Fibroblast of the conjunctiva (primary cell): ENCODE measurements at regions not wholly inside any gene's neighbourhood (a gene's known extent, or its start where the extent isn't known, plus 50 kb on each side); places are given as distances from the start of the nearest gene placed in this dataset.

ENCODE experiments used
- DNase-seq: peaks from one replicate; pipeline ENCODE4 v3.0.0-alpha.2; 2010; ENCODE audit warnings: low read depth

DNA sequence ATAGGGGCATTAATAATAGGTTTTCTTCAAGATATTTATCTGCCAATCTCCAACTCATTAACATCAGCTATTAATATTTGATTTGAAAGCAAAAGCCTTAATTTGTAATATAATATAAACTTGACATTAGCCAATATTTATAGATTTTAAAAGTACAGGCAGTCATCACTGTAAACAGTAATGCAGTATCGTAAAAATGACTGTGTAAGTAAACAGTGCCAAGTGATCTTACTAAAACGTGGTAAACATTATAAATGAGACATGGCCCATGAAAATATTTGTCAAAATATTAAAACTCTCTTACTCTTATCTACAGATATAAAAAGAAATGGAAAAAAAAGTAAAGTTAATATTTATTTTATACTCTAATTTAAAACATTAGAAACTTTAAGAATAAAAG, 101.6 kb upstream of the EPHA6 start:
- DNase-seq: no peak

DNA sequence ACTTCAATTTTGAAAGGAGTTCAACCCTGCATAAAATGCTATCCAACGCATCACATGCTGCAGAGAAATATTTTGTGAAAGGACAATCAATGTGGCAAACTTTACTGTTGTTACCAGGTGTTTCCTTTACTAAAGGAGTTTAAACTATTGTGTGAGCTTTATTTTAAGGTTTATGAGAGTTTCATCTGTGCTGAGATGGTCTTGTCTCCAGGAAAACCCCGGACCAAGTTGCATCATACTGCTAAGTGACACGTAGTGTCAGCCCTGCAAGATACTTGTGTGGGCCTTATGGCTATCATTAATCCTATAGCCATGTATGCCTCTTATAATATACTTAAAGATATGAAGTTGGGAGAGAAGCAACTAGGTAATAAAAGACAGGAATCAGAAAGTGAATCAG, 94.5 kb upstream of the EPHA6 start:
- no peak for DNase-seq

DNA sequence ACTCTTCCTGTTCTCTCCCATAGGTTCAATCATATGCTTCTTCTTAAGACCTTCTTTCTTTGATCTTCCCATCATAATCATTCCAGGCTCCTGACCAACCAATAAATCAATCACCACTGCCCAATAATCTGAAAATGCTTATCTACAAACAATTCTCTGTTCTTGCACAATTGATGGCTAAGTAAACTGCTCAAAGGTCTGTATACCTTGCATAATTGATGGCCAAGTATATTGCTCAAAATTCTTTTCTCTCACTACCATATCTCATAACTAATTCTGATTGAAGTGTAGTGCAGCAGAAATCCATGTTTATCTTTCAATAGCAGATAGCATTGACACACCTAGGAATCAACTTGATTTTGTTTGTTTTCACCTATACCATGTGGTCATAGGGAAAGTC, 83.4 kb upstream of the EPHA6 start:
- no peak for DNase-seq

DNA sequence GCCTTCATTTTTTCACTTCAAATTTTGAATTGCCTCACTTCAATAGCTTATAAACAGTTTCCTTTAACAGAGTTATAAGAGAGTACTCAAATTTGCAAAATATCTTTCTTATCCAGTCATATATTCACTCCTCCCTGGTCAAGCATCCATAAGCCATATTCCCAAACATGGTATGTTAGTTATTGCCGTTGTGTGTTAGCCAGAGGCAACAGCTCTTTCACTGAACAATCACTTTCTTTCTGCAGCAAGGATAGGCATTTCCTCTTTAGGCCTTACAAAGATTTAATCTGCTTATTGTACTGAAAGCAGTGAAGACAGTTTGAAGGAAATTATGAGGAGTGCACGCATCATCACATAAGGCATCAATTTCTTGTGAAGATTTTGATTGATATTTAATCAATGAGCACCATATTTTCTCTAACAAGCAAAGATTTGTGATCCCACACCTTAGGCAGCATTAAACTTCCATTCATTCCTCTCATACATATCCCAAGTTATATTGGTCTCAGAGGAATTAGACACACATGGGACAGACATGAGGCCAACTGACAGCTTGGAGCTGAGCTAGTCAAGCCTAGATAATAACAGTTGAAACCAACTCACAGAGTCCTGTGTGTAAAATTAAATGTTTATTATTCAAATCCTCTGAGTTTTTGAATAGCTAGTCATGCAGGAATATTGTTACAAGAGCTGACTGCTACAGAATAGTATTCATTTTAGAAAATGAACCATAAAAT, 80.0 kb upstream of the EPHA6 start:
- no peak for DNase-seq

DNA sequence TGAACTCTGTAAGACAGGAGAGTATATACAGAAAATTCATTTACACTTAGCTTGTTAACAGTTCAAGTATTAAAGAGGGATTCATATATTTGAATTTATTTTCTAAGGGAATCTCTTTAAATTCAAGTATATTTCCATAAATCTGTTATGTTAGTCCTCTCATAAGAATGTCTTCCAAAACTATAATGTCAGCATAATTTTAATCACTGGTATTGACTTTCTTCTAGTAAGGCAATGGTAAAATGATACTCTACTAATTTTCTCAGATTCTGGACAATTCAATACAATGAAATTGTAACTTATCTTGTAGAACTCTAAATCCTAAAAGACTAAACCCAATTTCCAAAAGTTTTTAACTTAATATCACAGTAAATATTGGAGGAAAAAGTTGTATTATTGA, 66.3 kb upstream of the EPHA6 start:
- DNase-seq: no peak

DNA sequence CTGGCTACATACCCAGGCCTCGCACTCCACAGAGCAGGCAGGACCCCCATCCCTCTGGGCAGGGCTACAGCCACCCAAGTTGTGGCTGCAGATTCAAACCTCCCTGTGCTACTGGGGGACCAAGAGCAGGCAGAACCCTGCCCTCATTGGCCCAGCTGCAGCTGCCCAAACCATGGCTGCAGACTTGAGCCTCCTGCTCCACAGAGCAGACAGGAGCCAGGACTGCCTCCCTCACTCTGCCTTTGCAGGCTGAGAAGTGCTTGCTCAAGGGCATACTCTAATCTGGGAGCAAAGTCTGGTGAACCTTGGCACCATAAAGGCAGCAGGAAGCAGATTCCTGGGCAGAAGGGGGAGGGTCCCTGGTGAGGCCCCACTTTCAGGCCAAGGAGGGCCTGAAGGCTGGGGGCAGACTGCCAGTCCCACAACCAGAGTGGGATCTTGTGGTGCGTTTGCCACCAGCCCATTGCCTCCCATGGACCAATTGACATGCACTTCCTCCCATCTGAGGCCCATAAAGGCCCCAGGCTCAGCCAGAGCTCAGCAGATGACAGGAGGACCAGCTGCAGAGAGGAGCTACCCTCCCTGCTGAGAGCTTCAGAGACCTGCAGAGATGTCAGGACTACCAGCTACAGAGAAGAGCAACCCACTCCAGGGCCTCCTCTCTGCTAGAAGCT, 64.2 kb upstream of the EPHA6 start:
- no peak for DNase-seq

DNA sequence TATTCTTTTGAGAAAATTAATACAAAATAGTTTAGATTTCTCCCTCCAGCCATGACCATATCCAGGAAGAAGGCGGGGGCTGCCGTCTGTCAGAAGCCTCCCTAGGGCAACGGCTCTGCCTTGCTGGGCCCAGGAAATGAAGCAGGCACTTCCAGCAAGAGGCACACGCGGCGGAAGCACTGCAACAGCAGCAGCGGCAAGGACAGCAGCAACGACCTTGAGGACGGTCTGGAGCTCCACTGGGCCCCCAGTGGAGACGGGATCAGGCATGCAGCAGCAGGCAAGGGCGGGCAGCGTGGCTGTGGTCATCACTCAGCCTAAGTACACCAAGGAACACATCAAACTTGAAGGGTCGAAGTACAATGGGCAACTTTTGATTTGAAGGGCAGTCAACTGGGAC, 61.3 kb upstream of the EPHA6 start:
- no peak for DNase-seq

DNA sequence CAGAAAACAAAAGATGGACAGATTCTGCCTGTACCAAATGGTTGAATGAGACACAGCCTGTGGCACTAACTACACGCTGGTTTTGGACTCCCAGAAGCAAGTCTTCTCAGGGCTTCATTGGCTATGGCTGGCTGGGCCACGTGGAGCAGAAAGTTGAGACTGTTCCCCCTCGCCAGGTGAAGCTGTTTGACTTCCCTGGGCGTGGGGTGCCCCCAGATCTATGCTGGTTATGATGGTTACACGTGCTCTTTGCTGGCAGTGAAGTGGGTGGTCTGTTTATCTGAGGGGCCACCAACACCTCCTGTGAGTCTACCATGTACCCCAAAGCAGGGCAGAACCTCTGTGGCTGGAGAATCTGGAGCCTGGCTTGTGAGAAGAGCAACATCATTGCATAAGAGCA, 60.3 kb upstream of the EPHA6 start:
- DNase-seq: no peak

DNA sequence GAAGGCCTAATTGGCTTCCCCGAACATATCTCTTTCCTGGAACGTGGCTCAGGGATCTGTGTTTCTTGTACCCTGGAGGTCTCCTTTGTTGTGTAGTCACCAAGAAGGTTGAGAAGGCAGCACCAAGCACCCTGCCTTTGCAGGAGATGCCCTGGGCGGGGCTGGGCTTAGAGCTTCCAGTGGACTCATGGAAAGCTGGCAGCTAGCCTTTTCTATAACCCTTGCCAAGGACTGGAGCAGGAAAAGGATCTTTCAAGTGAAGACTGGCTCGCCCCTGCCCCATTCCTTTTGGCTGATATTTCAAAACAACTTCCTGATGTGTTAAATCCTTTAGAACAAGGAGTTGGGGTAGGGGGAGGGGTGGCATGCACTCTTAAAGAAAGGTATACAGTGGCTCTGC, 58.9 kb upstream of the EPHA6 start:
- DNase-seq: no peak

DNA sequence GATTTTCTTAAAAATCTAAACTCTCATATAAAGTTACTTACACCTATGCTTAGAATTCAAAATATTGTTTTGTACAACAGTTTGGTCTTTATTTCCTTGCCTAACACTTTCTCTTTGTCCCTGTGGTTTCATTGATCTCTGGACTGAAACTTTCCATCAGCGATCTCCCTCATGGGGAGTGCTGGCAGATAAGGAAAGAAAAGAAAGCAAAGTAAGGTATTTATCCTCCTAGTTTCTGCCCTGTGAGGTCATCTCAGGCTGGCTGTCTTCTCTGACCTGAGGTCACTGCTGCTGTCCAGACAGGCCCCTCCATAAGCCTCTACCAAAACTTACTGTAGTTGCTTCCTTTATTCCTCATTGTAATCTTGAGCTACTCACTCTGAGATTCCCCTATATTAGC, 57.9 kb upstream of the EPHA6 start:
- DNase-seq: no peak

DNA sequence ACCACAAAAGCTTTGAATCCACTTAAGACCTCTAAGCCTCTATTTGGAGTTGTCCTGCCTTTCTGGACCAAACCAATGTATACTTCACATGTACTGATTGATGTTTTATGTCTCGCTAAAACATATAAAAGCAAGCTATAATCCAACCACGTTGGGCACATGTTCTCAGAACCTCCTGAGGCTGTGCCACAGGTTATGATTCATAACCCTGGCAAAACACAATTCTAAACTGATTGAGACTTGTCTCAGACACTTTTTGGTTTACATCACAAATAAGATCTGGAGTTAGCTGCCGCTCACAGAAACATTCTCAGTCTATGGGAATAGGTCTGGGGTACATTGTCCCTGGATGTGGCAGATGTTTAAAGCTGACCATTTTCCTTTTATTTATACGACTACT, 53.4 kb upstream of the EPHA6 start:
- DNase-seq: no peak
